IMR-90 (cell line): ENCODE measurements at regions not wholly inside any gene's neighbourhood (a gene's known extent, or its start where the extent isn't known, plus 50 kb on each side); places are given as distances from the start of the nearest gene placed in this dataset.

Experiments used
- ATAC-seq: fragments of 200-7000 bp; cut with Tn5 transposase; 2 replicates; pipeline ENCODE4 v1.9.1; 2020; ENCODE audit warnings: low read depth, mild to moderate bottlenecking, moderate library complexity
- BruUV-seq: library from RNA; stranded (reverse); fragments of 400-500 nt; replicated peaks from 2 replicates; lab custom pipeline; 2021; lab: Mats Ljungman, UMichigan
- CTCF ChIA-PET: fragments of 300-600 bp; formaldehyde crosslinking; extraction: SDS; loops from one replicate; lab custom pipeline; 2021; ENCODE audit warnings: antibody characterized with exemption; lab: Yijun Ruan, JAX
- POLR2A ChIA-PET: fragments of 300-600 bp; sonication (Branson Sonifier 250); formaldehyde crosslinking; loops from one replicate; lab custom pipeline; 2022; ENCODE audit warnings: antibody characterized with exemption; ENCODE audit not compliant: unreplicated experiment; lab: Charles Lee
- DNase-seq: peaks from one replicate; pipeline ENCODE4 v3.0.0; 2013
- H2AFZ ChIP-seq: replicated peaks from 2 replicates; pipeline ENCODE3; 2013; ENCODE audit warnings: low read length, mild to moderate bottlenecking; ENCODE audit not compliant: poor library complexity
- H2AK5ac ChIP-seq: 2 replicates; pipeline ENCODE4 v1.6.1; 2013; ENCODE audit warnings: low read depth, low read length, inconsistent platforms
- H2AK9ac ChIP-seq: replicated peaks from 2 replicates; pipeline ENCODE3; 2013; ENCODE audit warnings: mild to moderate bottlenecking, low read depth, low read length, moderate library complexity; ENCODE audit not compliant: poor library complexity
- H2BK120ac ChIP-seq: 2 replicates; pipeline ENCODE4 v1.6.1; 2013; ENCODE audit warnings: low read depth, low read length, inconsistent platforms
- H2BK15ac ChIP-seq: 3 replicates; pipeline ENCODE4 v1.6.1; 2013; ENCODE audit warnings: low read depth, low read length, inconsistent platforms
- H2BK20ac ChIP-seq: 2 replicates; pipeline ENCODE4 v1.6.1; 2013; ENCODE audit warnings: low read depth, mild to moderate bottlenecking, inconsistent platforms, low read length, moderate library complexity
- H2BK5ac ChIP-seq: 2 replicates; pipeline ENCODE4 v1.6.1; 2013; ENCODE audit warnings: mild to moderate bottlenecking, low read depth, low read length, inconsistent platforms; ENCODE audit not compliant: poor library complexity, severe bottlenecking
- H3K14ac ChIP-seq: replicated peaks from 2 replicates; pipeline ENCODE4 v1.6.1; 2013; ENCODE audit warnings: low read depth, low read length, inconsistent platforms
- H3K18ac ChIP-seq: 2 replicates; pipeline ENCODE4 v1.6.1; 2013; ENCODE audit warnings: low read depth, low read length, control low read depth
- H3K23ac ChIP-seq: 2 replicates; pipeline ENCODE4 v1.6.1; 2013; ENCODE audit warnings: low read depth, low read length, inconsistent platforms
- H3K27ac ChIP-seq: 2 replicates; pipeline ENCODE4 v1.5.1; 2013; ENCODE audit warnings: mild to moderate bottlenecking, control low read depth, low read length; ENCODE audit not compliant: insufficient read depth
- H3K27me3 ChIP-seq: 2 replicates; pipeline ENCODE4 v1.6.1; 2013; ENCODE audit warnings: low read length; ENCODE audit not compliant: control insufficient read depth, insufficient read depth
- H3K36me3 ChIP-seq: 2 replicates; pipeline ENCODE4 v1.6.1; 2013; ENCODE audit warnings: low read length, mixed read lengths; ENCODE audit not compliant: control insufficient read depth, insufficient read depth
- H3K4ac ChIP-seq: 2 replicates; pipeline ENCODE4 v1.6.1; 2013; ENCODE audit warnings: low read depth, low read length, inconsistent platforms
- H3K4me1 ChIP-seq: 2 replicates; pipeline ENCODE4 v1.6.1; 2013; ENCODE audit warnings: low read length, mixed read lengths; ENCODE audit not compliant: control insufficient read depth, insufficient read depth
- H3K4me2 ChIP-seq: 2 replicates; pipeline ENCODE4 v1.6.1; 2013; ENCODE audit warnings: low read depth, mild to moderate bottlenecking, control low read depth, low read length, moderate library complexity
- H3K4me3 ChIP-seq: 2 replicates; pipeline ENCODE4 v1.5.1; 2013; ENCODE audit warnings: low read depth, mild to moderate bottlenecking, control low read depth, low read length, moderate library complexity; ENCODE audit not compliant: insufficient read depth
- H3K56ac ChIP-seq: 2 replicates; pipeline ENCODE4 v1.6.1; 2013; ENCODE audit warnings: low read length, inconsistent platforms; ENCODE audit not compliant: insufficient read depth; ENCODE audit errors: extremely low read depth
- H3K79me1 ChIP-seq, 2 experiments: 2 replicates each; pipeline ENCODE4 v1.6.1; 2013; ENCODE audit warnings: low read length in 2 of 2, inconsistent platforms in 1 of 2, low read depth in 1 of 2
- H3K9ac ChIP-seq: 2 replicates; pipeline ENCODE4 v1.6.1; 2013; ENCODE audit warnings: low read depth, low read length, control low read depth
- H3K9me1 ChIP-seq: 2 replicates; pipeline ENCODE4 v1.6.1; 2013; ENCODE audit warnings: low read length, inconsistent platforms; ENCODE audit not compliant: insufficient read depth
- H3K9me3 ChIP-seq: 2 replicates; pipeline ENCODE4 v1.6.1; 2013; ENCODE audit warnings: low read length; ENCODE audit not compliant: control insufficient read depth, insufficient read depth
- H4K20me1 ChIP-seq: 2 replicates; pipeline ENCODE4 v1.6.1; 2013; ENCODE audit warnings: low read length, inconsistent platforms; ENCODE audit not compliant: insufficient read depth
- H4K5ac ChIP-seq: 2 replicates; pipeline ENCODE4 v1.6.1; 2013; ENCODE audit warnings: mild to moderate bottlenecking, low read depth, low read length, control low read depth
- H4K8ac ChIP-seq, 2 experiments: 2 replicates each; pipeline ENCODE4 v1.6.1; 2013; ENCODE audit warnings: low read depth in 2 of 2, low read length in 2 of 2, control low read depth in 1 of 2, inconsistent platforms in 1 of 2
- H4K91ac ChIP-seq: 2 replicates; pipeline ENCODE4 v1.6.1; 2013; ENCODE audit warnings: low read depth, low read length, inconsistent platforms; ENCODE audit not compliant: insufficient read depth
- BHLHE40 ChIP-seq: fragments of 150-350 bp; IDR thresholded peaks from 2 replicates; pipeline ENCODE4 v1.6.1; 2016; ENCODE audit warnings: mild to moderate bottlenecking, low read depth, low read length
- CEBPB ChIP-seq: IDR thresholded peaks from 2 replicates; pipeline ENCODE4 v1.6.1; 2012; ENCODE audit warnings: low read depth, low read length, improper control_type of control experiment
- CHD1 ChIP-seq: IDR thresholded peaks from 2 replicates; pipeline ENCODE4 v1.6.1; 2012; ENCODE audit warnings: low read depth, low read length, improper control_type of control experiment
- ELK1 ChIP-seq: fragments of 150-350 bp; IDR thresholded peaks from 2 replicates; pipeline ENCODE4 v1.6.1; 2016; ENCODE audit warnings: low read depth, mild to moderate bottlenecking, low read length, moderate library complexity, borderline replicate concordance
- FOS ChIP-seq: fragments of 150-350 bp; IDR thresholded peaks from 2 replicates; pipeline ENCODE4 v1.6.1; 2016; ENCODE audit warnings: low read depth, low read length
- MAFK ChIP-seq: IDR thresholded peaks from 2 replicates; pipeline ENCODE4 v1.6.1; 2012; ENCODE audit warnings: low read depth, low read length, improper control_type of control experiment
- MAZ ChIP-seq: IDR thresholded peaks from 2 replicates; pipeline ENCODE4 v1.6.1; 2012; ENCODE audit warnings: low read depth, mild to moderate bottlenecking, low read length, improper control_type of control experiment, moderate library complexity, borderline replicate concordance
- MXI1 ChIP-seq: IDR thresholded peaks from 2 replicates; pipeline ENCODE4 v1.6.1; 2012; ENCODE audit warnings: low read depth, mild to moderate bottlenecking, low read length, moderate library complexity, borderline replicate concordance
- NFE2L2 ChIP-seq: fragments of 150-350 bp; IDR thresholded peaks from 2 replicates; pipeline ENCODE4 v1.6.1; 2016; ENCODE audit warnings: low read depth, mild to moderate bottlenecking, low read length
- POLR2A ChIP-seq: IDR thresholded peaks from 2 replicates; pipeline ENCODE4 v1.6.1; 2012; ENCODE audit warnings: mild to moderate bottlenecking, low read depth, low read length
- RAD21 ChIP-seq: IDR thresholded peaks from 2 replicates; pipeline ENCODE4 v1.6.1; 2012; ENCODE audit warnings: low read length, improper control_type of control experiment
- RCOR1 ChIP-seq: IDR thresholded peaks from 2 replicates; pipeline ENCODE4 v1.6.1; 2012; ENCODE audit warnings: mild to moderate bottlenecking, low read length, improper control_type of control experiment; ENCODE audit not compliant: insufficient replicate concordance
- RFX5 ChIP-seq: IDR thresholded peaks from 2 replicates; pipeline ENCODE4 v1.8.0; 2012; ENCODE audit warnings: low read depth, mild to moderate bottlenecking, low read length, moderate library complexity
- SMC3 ChIP-seq: fragments of 150-350 bp; IDR thresholded peaks from 2 replicates; pipeline ENCODE4 v1.6.1; 2016; ENCODE audit warnings: low read depth, mild to moderate bottlenecking, antibody characterized with exemption, low read length, moderate library complexity
- USF2 ChIP-seq: fragments of 150-350 bp; IDR thresholded peaks from 2 replicates; pipeline ENCODE4 v1.6.1; 2017; ENCODE audit warnings: mild to moderate bottlenecking, antibody characterized with exemption, low read length, low read depth
- WGBS, 2 experiments: methylation state at CpG; one replicate each; pipeline versions ENCODE4 v1.1.5 to v1.1.7; 2013; ENCODE audit warnings: missing lambda C conversion rate in 2 of 2; ENCODE audit not compliant: insufficient read length in 1 of 2; ENCODE audit errors: extremely low coverage in 2 of 2; 5-methylcytosine and 5-hydroxymethylcytosine counted together
- dilution Hi-C: fragments of 300-500 bp; cut with HindIII; formaldehyde crosslinking; loops from one replicate; pipeline ENCODE4 v1.14.3; 2018; ENCODE audit warnings: low sequenced_read_pairs; ENCODE audit not compliant: unreplicated experiment
- in situ Hi-C: fragments of 300-500 bp; cut with MboI; formaldehyde crosslinking; loops from 3 replicates; pipeline ENCODE4 v1.14.3; 2019; ENCODE audit warnings: low sequenced_read_pairs, inconsistent platforms, mixed read lengths
- intact Hi-C: fragments of 100-400 bp; cut with micrococcal nuclease; formaldehyde crosslinking; loops from 2 replicates; pipeline ENCODE4 v1.10.0; 2022
- TF ChIP-seq, protein P1 (sequence below): conservative IDR thresholded peaks from 2 replicates; pipeline ENCODE4 v1.5.1; 2012; ENCODE audit warnings: mild to moderate bottlenecking, low read depth, low read length, improper control_type of control experiment

GRCh38 chr3:106113747-106114146, 244.9 kb upstream of the CBLB start:
- no peak overlapping the region for H3K4ac ChIP-seq
- no peak overlapping the region for H2BK20ac ChIP-seq
- no peak overlapping the region for H3K4me2 ChIP-seq
- H3K4me3 ChIP-seq, result no peak overlapping the region
- H3K27me3 ChIP-seq, result no peaks in the 10 kb centered on the region
- H3K18ac ChIP-seq, result no peak overlapping the region
- intact Hi-C loops (no loop called here), dilution Hi-C loops (no loop called here), in situ Hi-C loops (no loop called here)
- no peak overlapping the region for H3K27ac ChIP-seq
- no peak for ATAC-seq
- no peak overlapping the region for H4K8ac ChIP-seq
- CTCF ChIA-PET, result no interaction called here
- H4K20me1 ChIP-seq, result no peaks in the 10 kb centered on the region
- no peaks in the 10 kb centered on the region for H3K79me1 ChIP-seq
- H3K23ac ChIP-seq, result no peak overlapping the region
- no peaks in the 10 kb centered on the region for H3K36me3 ChIP-seq
- no peak overlapping the region for H3K9ac ChIP-seq
- no CpG with 5 or more reads among the region's 1 CpG for WGBS, 2 experiments
- H3K9me3 ChIP-seq, result no peaks in the 10 kb centered on the region
- no peak overlapping the region for H2BK5ac ChIP-seq
- no peak for DNase-seq
- no peak overlapping the region for H2AFZ ChIP-seq
- TF ChIP-seq RFX5 (no peak), POLR2A (no peak), NFE2L2 (no peak), RAD21 (no peak), BHLHE40 (no peak), ELK1 (no peak), MAZ (no peak), CEBPB (no peak), SMC3 (no peak), USF2 (no peak), MXI1 (no peak), MAFK (no peak), FOS (no peak), RCOR1 (no peak), CHD1 (no peak)
- TF ChIP-seq, protein P1, sequence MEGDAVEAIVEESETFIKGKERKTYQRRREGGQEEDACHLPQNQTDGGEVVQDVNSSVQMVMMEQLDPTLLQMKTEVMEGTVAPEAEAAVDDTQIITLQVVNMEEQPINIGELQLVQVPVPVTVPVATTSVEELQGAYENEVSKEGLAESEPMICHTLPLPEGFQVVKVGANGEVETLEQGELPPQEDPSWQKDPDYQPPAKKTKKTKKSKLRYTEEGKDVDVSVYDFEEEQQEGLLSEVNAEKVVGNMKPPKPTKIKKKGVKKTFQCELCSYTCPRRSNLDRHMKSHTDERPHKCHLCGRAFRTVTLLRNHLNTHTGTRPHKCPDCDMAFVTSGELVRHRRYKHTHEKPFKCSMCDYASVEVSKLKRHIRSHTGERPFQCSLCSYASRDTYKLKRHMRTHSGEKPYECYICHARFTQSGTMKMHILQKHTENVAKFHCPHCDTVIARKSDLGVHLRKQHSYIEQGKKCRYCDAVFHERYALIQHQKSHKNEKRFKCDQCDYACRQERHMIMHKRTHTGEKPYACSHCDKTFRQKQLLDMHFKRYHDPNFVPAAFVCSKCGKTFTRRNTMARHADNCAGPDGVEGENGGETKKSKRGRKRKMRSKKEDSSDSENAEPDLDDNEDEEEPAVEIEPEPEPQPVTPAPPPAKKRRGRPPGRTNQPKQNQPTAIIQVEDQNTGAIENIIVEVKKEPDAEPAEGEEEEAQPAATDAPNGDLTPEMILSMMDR, result no peak
- no peaks in the 10 kb centered on the region; the same call in 1 of the 2 replicates for H3K9me1 ChIP-seq
- H4K5ac ChIP-seq, result no peak overlapping the region
- POLR2A ChIA-PET, result no interaction called here
- no peak overlapping the region for H2BK15ac ChIP-seq
- no peak overlapping the region for H3K14ac ChIP-seq
- H3K56ac ChIP-seq, result no peak overlapping the region
- H3K4me1 ChIP-seq, result peaks cover 3% of the 10 kb centered on the region; the same call in 1 of the 2 replicates
- no peak overlapping the region for H4K91ac ChIP-seq
- no TSS peak for BruUV-seq
- no peak overlapping the region for H2AK5ac ChIP-seq
- no peak overlapping the region for H2BK120ac ChIP-seq
- no peak overlapping the region for H2AK9ac ChIP-seq
